MM.1S (cell line): ENCODE measurements at regions not wholly inside any gene's neighbourhood (a gene's known extent, or its start where the extent isn't known, plus 50 kb on each side); places are given as distances from the start of the nearest gene placed in this dataset.

ENCODE experiments used
- DNase-seq: peaks from one replicate; pipeline ENCODE4 v3.0.0-alpha.2; 2015
- H2AFZ ChIP-seq: fragments of 300-600 bp; sonication (generic); 2 replicates; pipeline ENCODE4 v1.6.0; 2016; ENCODE audit warnings: antibody characterized with exemption, low read length
- H3F3A ChIP-seq: fragments of 300-600 bp; sonication (generic); 2 replicates; pipeline ENCODE4 v1.6.1; 2016; ENCODE audit warnings: mild to moderate bottlenecking, antibody characterized with exemption, low read length, moderate library complexity, mixed read lengths; ENCODE audit not compliant: insufficient read depth
- H3K27ac ChIP-seq: fragments of 300-600 bp; sonication (generic); 2 replicates; pipeline ENCODE4 v1.5.1; 2016; ENCODE audit warnings: mild to moderate bottlenecking, low read length
- H3K27me3 ChIP-seq: fragments of 300-600 bp; sonication (generic); replicated peaks from 2 replicates; pipeline ENCODE4 v1.6.0; 2016; ENCODE audit warnings: low read length; ENCODE audit not compliant: insufficient read depth
- H3K36me3 ChIP-seq: fragments of 300-600 bp; sonication (generic); replicated peaks from 2 replicates; pipeline ENCODE4 v1.6.1; 2016; ENCODE audit warnings: mild to moderate bottlenecking, low read length, mixed read lengths; ENCODE audit not compliant: insufficient read depth
- H3K4me1 ChIP-seq: fragments of 300-600 bp; sonication (generic); 2 replicates; pipeline ENCODE4 v1.6.1; 2016; ENCODE audit warnings: low read length, mixed read lengths
- H3K4me2 ChIP-seq: fragments of 300-600 bp; sonication (generic); 2 replicates; pipeline ENCODE4 v1.6.0; 2016; ENCODE audit warnings: low read depth, low read length
- H3K4me3 ChIP-seq: fragments of 300-600 bp; sonication (generic); 2 replicates; pipeline ENCODE4 v1.5.1; 2016; ENCODE audit warnings: low read length, mixed read lengths
- H3K79me2 ChIP-seq: fragments of 300-600 bp; sonication (generic); 2 replicates; pipeline ENCODE4 v1.6.1; 2016; ENCODE audit warnings: mixed run types, low read length, mixed read lengths
- H3K9ac ChIP-seq: fragments of 300-600 bp; sonication (generic); 2 replicates; pipeline ENCODE4 v1.6.1; 2016; ENCODE audit warnings: low read length, mixed read lengths
- H3K9me2 ChIP-seq: fragments of 300-600 bp; sonication (generic); replicated peaks from 2 replicates; pipeline ENCODE4 v1.6.1; 2016; ENCODE audit warnings: mild to moderate bottlenecking, low read length, mixed read lengths; ENCODE audit not compliant: insufficient read depth
- H3K9me3 ChIP-seq: fragments of 300-600 bp; sonication (generic); replicated peaks from 2 replicates; pipeline ENCODE4 v1.6.1; 2016; ENCODE audit warnings: mild to moderate bottlenecking, low read length, mixed read lengths; ENCODE audit not compliant: insufficient read depth
- H4K20me1 ChIP-seq: fragments of 300-600 bp; sonication (generic); 2 replicates; pipeline ENCODE4 v1.6.1; 2016; ENCODE audit warnings: mild to moderate bottlenecking, low read length, moderate library complexity, mixed read lengths; ENCODE audit not compliant: insufficient read depth
- EZH2 ChIP-seq: fragments of 300-600 bp; sonication (generic); optimal IDR thresholded peaks from 2 replicates; pipeline ENCODE3; 2017; ENCODE audit warnings: low read depth, mild to moderate bottlenecking, antibody characterized with exemption, low read length, mixed read lengths
- EZH2phosphoT487 ChIP-seq: fragments of 300-600 bp; sonication (generic); IDR thresholded peaks from 2 replicates; pipeline ENCODE4 v1.6.1; 2018; ENCODE audit warnings: antibody characterized with exemption, low read length
- TF ChIP-seq, protein P1 (sequence below): fragments of 300-600 bp; sonication (generic); IDR thresholded peaks from 2 replicates; pipeline ENCODE4 v1.5.1; 2016; ENCODE audit warnings: antibody characterized with exemption, low read length, mixed read lengths

DNA sequence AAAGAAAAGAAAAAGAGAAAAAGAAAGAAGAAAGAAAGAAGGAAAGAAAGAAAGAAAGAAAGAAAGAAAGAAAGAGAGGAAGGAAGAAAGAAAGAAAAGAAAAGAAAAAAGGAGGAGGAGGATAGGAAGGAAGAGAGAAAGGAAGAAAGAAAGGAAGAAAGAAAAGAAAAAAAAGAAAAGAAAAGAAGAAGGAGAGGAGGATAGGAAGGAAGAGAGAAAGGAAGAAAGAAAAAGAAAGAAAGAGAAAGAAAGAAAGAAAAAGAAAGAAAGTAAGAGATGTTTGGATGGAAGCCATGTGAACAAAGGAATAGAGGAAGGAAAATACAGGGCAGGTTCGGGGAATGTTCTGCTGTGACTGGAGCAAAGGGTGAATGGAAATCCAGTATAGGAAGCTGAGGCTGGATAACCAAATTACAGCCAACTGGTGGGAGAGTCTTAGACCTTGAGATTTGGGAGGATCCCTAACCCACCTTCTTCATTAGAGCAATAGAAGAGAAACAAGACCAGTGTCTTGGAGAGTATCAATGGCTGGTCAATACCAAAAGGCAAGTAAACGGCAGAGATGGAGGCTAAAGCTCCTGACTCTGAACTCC lies 94.9 kb downstream of the RASSF10 start:
- Histone ChIP-seq H3K36me3 (no peaks in the 10 kb centered on the region), H2AFZ (no peak overlapping the region), H3K9ac (no peak overlapping the region), H4K20me1 (no peaks in the 10 kb centered on the region), H3K4me2 (no peak overlapping the region), H3K9me3 (no peaks in the 10 kb centered on the region), H3K79me2 (no peaks in the 10 kb centered on the region), H3K4me3 (no peak overlapping the region), H3K4me1 (no peaks in the 10 kb centered on the region), H3K27ac (no peak overlapping the region), H3K27me3 (no peaks in the 10 kb centered on the region), H3F3A (no peaks in the 10 kb centered on the region), H3K9me2 (no peaks in the 10 kb centered on the region)
- TF ChIP-seq EZH2phosphoT487 (no peak), EZH2 (no peak)
- TF ChIP-seq, protein P1, sequence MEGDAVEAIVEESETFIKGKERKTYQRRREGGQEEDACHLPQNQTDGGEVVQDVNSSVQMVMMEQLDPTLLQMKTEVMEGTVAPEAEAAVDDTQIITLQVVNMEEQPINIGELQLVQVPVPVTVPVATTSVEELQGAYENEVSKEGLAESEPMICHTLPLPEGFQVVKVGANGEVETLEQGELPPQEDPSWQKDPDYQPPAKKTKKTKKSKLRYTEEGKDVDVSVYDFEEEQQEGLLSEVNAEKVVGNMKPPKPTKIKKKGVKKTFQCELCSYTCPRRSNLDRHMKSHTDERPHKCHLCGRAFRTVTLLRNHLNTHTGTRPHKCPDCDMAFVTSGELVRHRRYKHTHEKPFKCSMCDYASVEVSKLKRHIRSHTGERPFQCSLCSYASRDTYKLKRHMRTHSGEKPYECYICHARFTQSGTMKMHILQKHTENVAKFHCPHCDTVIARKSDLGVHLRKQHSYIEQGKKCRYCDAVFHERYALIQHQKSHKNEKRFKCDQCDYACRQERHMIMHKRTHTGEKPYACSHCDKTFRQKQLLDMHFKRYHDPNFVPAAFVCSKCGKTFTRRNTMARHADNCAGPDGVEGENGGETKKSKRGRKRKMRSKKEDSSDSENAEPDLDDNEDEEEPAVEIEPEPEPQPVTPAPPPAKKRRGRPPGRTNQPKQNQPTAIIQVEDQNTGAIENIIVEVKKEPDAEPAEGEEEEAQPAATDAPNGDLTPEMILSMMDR = no peak
- no peak for DNase-seq

DNA sequence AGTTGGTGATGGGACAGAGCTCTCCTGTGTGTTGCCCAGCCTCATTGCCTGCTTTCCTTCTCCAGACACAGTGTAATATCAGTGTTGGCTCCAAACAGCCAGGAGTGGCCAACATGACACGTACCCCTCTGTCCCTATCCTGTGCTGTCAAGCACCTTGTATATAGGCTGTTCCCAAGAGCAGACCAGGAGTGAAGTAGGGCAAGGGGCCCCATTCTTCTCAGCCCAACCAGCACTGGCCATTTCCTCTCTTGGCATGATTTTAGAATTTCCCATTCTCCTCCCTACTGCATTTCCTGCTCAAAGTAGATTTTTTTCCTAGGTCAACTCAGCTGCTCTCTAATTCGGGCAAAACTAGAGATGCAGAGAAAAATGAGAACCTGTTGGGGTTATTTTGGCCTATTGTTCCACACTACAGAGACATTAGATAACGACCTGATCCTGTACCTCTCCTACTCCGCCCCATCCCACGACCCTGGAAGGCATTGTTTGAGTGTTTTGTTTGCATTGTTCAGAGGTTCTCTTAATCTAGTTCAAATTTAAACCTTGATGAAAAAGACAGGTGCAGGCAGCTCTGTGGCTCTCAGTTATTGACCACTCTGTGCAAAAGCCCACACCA lies 95.6 kb downstream of the RASSF10 start:
- Histone ChIP-seq H3K4me3 (no peak overlapping the region), H3K79me2 (no peaks in the 10 kb centered on the region), H3K36me3 (no peaks in the 10 kb centered on the region), H3K27ac (no peak overlapping the region), H3K9me2 (no peaks in the 10 kb centered on the region), H3K4me1 (no peaks in the 10 kb centered on the region), H3F3A (no peaks in the 10 kb centered on the region), H3K4me2 (no peak overlapping the region), H2AFZ (no peak overlapping the region), H3K27me3 (no peaks in the 10 kb centered on the region), H3K9ac (no peak overlapping the region), H3K9me3 (no peaks in the 10 kb centered on the region), H4K20me1 (no peaks in the 10 kb centered on the region)
- no peak for TF ChIP-seq EZH2
- TF ChIP-seq, protein P1 = no peak
- TF ChIP-seq EZH2phosphoT487 = no peak
- no peak for DNase-seq

DNA sequence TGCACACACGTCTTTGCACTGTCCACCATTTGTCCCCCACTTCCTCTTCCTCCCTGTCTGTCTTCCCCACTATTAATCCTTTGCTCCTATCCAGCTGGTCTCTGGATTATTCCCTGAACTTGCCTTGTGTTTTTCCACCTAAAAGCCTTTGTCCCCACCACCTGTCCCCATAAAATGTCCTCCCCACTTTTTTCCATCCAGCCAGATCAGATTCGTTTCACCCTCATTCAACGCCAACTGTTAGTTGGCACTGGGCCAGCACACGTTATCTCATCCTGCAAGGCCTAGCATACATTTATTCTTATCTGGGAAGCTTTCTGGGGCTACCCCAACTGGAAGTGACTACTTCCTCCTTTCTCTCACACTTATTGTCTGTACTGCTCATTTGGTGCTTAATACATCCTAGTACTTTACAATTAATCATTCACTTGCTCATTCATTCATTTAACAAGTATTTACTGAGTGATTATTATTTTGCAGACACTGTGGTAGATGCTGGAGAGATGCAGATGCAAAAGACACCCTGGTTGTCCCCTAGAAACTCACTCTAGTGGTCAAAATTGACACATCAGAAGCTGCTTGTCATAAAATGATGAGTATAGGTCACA lies 96.2 kb downstream of the RASSF10 start:
- no peaks in the 10 kb centered on the region for H3K9me3 ChIP-seq
- no peak overlapping the region for H2AFZ ChIP-seq
- H4K20me1 ChIP-seq = no peaks in the 10 kb centered on the region
- no peak overlapping the region for H3K4me2 ChIP-seq
- no peaks in the 10 kb centered on the region for H3K9me2 ChIP-seq
- no peaks in the 10 kb centered on the region for H3K4me1 ChIP-seq
- H3F3A ChIP-seq = no peaks in the 10 kb centered on the region
- no peaks in the 10 kb centered on the region for H3K36me3 ChIP-seq
- H3K27ac ChIP-seq = no peak overlapping the region
- no peak overlapping the region for H3K9ac ChIP-seq
- DNase-seq = no peak
- H3K79me2 ChIP-seq = no peaks in the 10 kb centered on the region
- H3K4me3 ChIP-seq = no peak overlapping the region
- H3K27me3 ChIP-seq = no peaks in the 10 kb centered on the region
- TF ChIP-seq EZH2phosphoT487 (no peak), EZH2 (no peak)
- TF ChIP-seq, protein P1 = no peak
